Renal cortical epithelial cell (primary cell): ENCODE measurements at regions not wholly inside any gene's neighbourhood (a gene's known extent, or its start where the extent isn't known, plus 50 kb on each side); places are given as distances from the start of the nearest gene placed in this dataset.

Experiments used
- DNase-seq: peaks from one replicate; pipeline ENCODE4 v3.0.0-alpha.2; 2011; ENCODE audit warnings: low read depth

- no peak for DNase-seq
Measured at GRCh38 chr10:30793093-30793492, 163.5 kb upstream of the LYZL2 start.

DNA sequence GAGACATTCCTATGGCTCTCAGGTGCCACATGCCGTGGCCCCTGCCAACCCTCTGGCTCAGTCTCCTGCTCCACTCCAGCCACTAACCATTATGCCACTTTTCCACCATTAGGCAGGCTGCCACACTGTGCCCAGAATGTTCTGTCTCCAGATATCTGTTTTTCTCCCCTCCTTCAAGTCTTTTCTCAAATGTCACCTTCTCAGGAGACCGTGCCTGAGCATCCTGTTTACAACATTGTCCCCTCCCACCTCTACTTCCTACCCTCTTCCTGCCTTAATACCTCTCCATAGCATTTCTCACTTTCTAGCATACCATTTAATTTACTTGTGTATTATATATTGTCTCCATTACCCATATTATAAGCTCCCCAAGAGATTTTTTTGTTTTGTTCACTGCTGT is 162.5 kb upstream of the LYZL2 start:
- DNase-seq = no peak

DNA sequence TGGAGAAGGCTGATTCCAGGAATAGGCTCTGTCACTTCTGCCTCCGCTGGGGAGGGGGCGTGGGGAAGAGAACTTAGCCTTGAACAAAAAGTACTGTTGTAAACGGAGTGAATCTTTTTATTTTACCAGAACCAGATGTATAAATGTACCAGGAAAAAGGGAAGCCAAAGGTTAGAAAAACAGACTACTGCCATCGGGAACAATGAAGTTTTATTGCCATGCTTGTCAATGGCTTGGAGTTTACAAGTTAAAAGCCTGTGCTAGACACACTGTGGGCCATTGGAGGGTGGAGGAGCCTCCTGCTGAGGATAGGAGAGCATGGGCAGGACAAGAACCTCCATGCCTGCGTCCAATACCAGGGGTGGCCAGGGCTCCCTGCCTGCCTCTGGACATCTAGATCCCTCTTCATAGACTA is 161.7 kb upstream of the LYZL2 start:
- DNase-seq = no peak

DNA sequence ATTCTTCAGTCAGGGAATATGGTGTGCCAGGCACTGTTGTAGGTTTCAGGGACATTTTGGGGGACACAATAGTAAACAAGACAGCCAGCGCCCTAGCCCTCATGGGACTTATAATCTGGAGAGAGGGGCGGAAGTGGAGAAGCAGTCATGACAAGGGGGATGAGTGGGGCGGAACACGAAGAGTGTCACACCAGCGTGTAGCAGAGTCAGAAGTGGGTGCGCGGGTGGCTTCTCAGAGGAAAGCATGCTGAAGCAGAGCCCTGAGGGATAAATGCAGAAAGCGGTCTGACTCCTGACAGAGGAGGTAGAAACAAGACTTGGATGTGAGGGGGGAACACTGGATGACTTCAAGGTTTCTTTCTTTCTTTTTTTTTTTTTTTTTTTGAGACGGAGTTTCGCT is 160.3 kb upstream of the LYZL2 start:
- DNase-seq = no peak

GRCh38 chr10:30788307-30788706 is 158.8 kb upstream of the LYZL2 start:
- no peak for DNase-seq

DNA sequence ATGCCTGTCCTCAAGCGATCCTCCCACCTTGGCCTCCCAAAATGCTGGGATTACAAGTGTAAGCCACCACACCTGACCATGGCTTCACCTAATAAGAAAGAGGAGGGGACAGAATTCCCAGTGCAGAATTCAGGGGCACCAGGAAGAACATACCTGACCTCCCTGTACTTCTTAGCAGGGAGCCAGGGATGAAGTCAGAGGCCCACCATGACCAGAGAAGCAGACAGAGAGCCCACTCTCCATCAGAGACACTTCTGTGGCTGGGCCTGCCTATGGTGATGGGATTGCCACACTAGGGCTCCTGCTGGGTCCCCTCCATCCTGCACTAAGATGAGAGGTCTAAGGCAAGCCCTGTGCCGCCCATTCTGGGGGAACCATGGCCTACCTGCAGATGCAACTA is 157.4 kb upstream of the LYZL2 start:
- DNase-seq = no peak

DNA sequence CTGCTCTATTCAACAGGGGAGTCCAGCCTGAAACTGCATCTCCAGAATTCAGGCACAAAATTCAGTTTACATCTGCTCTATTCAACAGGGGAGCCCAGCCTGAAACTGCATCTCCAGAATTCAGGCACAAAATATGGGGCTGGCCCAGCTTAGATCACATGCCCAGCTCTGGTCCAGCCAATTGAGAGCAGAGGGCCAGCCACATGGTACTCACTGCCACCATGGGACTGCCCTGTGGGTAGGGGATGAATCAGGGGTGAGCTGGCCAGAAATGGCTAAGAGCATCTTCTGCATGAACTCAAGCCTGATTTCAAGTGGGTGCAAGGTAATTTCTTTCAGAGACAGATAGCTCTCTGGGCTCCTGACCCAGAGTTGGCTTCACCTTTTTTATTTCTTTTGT is 156.6 kb upstream of the LYZL2 start:
- DNase-seq = peak; percentile 30

- peak; percentile 44 for DNase-seq
Measured at GRCh38 chr10:30784897-30785605, 155.5 kb upstream of the LYZL2 start.

GRCh38 chr10:30784524-30784896 is 155.0 kb upstream of the LYZL2 start:
- peak; percentile 33 for DNase-seq

- peak; percentile 73 for DNase-seq
Measured at GRCh38 chr10:30783939-30784501, 154.5 kb upstream of the LYZL2 start.

DNA sequence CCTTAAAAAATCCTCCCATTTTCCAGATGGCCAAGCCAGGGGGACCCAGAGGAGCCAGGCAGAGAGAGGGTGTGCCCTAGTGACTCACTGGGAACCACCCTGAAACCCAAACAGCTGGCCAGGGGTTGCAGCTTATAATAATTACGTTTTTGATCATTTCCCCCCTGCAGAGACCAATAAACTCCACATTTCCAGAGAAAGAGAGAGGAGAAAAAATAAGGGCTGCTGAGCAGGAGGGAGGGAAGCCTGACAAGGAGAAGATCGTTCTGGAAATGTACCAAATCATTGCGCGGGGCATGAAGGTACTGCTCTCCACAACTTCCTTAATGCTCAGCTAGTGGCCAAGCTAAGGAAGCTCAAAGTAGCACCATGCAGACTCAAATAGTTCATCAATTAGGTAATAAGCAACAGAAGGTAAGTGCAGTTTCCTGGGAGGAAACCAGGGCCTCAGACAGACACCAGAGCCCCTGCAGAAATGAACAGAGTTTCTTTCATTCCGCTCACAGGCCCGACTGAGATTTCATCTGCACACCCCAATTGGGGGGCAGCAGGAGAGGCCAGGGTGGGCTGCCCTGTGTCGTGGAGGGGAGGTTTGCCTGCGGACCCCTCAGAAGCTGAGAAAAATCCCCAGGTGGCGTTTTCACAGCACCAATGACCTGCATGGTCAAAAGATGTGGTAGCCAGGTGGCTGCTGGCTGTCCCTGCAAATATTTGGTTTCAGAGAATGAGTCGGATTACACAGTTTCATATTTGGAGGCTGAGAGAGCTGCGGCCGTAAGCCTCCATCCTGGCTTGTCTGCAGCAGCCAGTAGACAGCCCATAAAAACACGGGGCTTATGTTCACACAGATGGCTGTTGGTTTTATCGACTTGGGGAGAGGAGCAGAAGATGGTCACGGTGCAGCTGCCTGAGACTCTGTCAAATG is 153.2 kb upstream of the LYZL2 start:
- DNase-seq = peak; percentile 74

GRCh38 chr10:30782157-30782536 is 152.6 kb upstream of the LYZL2 start:
- DNase-seq = no peak

DNA sequence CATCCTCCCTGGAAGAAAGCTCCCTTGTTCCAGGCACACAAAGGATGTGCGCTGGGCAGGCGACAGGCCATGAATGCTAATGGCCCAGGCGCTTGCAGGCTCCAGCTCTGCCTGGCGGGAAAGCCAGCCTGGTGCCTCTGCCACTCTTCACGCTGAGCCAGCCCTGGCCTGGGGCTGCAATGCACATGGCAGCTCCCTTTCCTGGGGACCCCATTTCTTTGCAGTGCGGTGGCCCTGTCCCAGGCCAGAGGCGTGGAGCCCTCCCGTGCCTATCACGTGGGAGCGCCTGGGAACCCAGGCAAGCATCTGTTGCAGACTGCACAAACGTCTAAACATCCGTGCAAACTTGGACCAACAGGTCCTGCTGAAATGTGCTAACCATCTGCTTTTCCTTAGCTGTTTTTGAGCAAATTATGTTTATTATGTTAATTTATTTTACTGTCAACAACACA is 152.1 kb upstream of the LYZL2 start:
- no peak for DNase-seq

DNA sequence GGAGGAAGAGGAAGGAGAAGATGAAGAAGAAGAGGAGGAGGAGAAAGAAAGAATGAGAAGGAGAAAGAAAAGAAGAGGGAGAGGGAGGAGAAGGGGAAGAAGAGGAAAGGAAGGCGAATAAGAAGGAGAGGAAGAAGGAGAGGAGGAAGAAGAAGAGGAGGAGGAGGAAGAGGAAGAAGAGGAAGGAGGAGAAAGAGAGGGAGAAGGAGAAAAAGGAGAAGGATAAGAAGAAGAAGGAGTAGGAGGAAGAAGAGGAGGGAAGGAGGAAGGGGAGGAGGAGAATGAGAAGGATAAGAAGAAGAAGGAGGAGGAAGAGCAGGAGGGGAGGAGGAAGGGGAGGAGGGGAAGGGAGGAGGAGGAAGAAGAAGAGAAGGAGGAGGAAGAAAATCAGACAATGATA is 149.2 kb upstream of the LYZL2 start:
- DNase-seq = no peak

DNA sequence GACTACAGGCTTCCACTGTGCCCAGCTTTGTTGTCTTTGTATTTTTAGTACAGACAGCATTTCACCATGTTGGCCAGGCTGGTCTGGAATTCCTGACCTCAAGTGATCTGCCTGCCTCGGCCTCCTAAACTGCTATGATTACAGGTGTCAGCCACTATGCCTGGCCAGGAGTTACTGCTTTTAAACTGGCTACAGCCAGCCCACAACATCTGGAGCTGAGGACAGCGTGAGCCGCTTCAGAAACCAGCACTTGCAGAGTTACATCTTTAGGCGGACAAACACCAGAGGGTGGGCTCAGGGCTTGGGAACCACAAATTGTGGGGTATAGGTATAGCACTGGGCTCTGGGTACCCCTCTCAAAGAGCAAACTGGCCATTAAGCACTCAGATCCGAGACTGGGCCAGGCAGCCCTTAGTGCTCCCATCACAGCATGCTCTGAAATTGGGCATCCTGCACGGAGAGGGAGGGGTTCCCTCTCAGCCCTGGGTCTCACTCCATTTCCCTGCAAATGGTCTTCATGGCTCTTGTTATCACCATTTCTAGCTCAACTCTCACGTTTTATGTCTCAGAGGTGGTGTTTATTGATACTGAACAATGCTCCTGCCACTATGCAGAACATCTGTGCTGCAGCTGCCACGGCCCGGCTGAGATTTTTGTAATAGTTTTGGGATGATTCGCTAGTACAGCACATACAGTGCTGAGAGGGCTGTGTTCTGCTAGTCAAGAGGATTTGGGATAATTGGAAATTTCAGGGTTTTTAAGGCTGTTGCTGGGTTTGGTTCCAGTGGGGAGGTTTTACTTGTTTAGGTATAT is 146.4 kb upstream of the LYZL2 start:
- DNase-seq = peak; percentile 31

GRCh38 chr10:30774261-30774660 is 144.7 kb upstream of the LYZL2 start:
- DNase-seq = no peak

DNA sequence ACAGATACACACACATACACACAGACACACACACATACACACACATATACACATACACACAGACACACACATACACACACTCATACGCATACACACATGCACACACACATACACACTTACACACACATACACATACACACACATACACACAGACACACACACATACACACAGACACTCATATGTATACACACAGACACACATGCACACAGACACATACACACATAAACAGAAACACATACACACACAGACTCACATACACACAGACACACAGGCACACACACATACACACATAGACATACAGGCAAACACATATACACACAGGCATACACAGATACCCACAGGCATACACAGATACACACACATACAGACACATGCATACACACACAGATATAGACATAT is 143.9 kb upstream of the LYZL2 start:
- no peak for DNase-seq

DNA sequence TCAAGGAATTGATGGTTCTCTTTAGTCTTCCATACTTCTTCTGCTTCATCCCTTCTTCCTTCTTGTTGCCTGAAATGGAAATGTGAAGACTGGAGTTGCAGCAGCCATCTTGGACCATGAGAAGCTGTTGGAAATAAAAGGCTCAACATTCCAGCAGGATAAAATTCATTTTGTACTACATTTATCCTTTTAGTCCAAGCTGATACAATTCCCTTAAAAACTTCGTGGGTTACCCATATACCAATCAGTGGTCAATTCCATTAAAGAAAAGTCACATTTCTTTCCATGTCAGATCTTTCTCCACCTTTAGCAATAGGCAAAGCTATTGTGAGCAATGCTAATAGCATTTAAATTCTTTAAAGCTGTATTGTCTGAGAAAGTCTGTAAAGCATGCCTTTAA is 141.3 kb upstream of the LYZL2 start:
- no peak for DNase-seq

GRCh38 chr10:30770229-30770628 is 140.7 kb upstream of the LYZL2 start:
- no peak for DNase-seq

DNA sequence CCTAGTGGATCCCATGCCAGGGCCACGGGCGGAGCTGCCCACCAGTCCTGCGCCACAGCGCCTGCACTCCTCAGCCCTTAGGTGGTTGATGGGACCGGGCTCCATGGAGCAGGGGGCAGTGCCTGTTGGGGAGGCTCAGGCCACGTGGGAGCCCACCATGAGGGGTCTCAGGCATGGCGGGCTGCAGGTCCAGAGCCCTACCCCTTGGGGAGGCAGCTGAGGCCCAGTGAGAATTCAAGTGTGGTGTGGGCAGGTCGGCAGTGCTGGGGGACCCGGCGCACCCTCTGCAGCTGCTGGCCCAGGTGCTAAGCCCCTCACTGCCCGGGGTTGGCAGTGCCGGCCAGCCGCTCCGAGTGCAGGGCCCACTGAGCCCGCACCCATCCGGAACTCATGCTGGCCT is 139.8 kb upstream of the LYZL2 start:
- no peak for DNase-seq

GRCh38 chr10:30765616-30766015 is 136.1 kb upstream of the LYZL2 start:
- peak; percentile 84 for DNase-seq

- DNase-seq = no peak
Measured at GRCh38 chr10:30765022-30765615, 135.6 kb upstream of the LYZL2 start.
